ENCODE measurements at regions not wholly inside any gene's neighbourhood (a gene's known extent, or its start where the extent isn't known, plus 50 kb on each side); places are given as distances from the start of the nearest gene placed in this dataset.

DNA sequence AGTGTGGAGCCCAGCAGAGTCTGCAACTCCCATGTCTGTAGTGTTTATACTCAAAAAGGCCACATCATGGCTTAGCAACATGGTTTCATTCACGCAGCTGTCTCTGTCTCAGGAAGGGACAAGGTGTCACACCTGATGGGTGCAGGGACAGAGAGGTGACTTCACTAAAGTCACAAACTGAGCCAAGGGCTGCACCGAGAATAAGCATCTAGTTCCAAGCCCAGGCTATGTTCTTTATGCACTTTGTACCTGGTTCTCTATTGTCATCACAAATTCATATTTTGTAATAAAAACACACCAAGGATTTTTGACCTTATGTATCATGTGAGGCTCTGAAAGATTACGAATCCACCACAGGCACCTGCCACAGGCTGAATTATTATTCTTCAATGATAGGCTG lies 64.9 kb upstream of the STK32A start:
- DNase-seq = no peak

DNA sequence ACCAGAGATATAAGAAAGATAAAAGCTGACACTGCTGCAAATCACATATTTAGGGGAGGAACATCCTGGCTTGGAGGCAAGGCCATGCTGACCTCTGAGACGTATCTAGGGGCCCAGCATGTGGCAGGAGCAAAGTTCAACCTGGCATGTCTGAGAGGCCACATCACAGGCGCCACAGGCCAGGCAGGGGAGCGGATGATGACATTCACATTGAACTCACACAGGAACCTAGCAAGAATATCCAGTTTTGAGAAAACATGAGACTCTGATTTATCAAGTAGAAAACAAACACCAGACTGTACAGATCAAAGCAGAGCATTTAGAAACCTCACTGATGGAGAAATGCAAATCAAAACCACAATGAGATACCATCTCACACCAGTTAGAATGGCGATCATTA lies 64.2 kb upstream of the STK32A start:
- DNase-seq = no peak

DNA sequence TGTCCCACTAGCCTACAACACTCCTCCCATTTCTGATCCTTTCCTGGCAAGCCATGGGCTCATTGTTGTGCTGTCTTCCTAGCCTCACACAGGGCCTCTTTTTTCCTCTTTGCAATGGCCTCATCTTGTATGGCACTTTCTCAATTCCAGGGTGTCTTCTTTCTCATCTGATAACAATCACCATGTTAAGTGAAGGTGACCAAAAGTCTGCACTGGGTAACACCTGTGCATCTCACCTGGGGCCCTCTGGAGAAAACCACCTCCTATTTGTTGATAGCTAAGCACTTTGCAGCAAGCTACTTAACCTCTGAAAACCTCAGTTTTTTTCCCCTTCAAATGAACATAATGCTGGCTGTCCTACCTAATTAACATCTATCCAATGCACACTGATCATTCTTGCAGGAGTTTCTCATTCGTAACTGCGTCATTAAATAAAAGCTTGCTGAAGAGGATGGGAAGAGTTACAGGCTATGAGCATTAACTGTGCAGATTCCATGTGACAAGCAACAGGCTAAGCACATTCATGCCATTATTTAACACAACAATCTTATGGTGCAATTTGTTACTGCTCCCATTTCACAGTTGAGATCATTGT lies 60.1 kb upstream of the STK32A start:
- no peak for DNase-seq

DNA sequence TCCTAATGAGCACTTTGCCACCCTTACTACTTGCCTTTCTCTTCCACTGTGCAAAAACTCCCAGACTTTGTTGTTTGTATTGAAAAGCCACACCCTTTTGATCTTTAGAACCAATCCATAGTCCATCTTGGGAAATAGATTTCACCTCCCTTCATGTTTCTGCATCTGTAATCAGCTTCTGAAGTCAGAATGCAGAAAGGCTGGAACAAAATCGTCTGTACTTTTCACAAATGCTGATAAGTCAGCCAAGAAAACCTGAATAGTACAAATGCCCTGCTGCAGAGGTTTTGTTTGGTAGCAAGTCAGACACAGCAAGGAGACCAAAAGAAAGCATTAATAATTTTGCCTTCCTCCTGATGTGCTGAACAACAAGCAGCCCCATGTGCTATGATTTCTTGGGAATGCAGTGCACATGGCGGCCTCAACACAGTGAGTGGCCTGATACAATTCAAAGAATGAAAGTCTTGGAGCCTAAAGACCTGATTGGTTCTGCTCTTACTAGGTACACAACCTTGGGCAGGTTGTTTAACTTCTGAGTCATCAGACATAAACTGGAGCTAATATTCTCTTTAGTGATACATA lies 59.2 kb upstream of the STK32A start:
- DNase-seq = no peak

DNA sequence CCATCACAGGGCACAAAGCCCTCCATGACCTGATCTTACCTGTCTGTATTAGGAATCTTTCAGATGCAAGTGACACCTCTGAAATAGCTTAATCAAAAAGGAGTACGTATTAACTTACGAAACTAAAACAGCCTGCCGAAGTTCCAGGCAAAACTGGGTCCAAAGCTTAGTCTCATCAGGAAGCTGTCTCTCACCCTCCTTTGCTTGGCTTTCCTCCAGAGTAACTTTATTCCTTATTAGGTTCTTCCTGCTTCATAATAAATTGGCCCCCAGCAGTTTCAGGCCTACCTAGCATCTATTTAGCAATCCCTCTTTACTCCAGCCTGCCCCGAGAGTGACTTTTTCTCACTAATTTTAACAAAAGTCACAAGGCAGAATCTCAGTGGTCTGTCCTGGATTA lies 58.4 kb upstream of the STK32A start:
- no peak for DNase-seq

DNA sequence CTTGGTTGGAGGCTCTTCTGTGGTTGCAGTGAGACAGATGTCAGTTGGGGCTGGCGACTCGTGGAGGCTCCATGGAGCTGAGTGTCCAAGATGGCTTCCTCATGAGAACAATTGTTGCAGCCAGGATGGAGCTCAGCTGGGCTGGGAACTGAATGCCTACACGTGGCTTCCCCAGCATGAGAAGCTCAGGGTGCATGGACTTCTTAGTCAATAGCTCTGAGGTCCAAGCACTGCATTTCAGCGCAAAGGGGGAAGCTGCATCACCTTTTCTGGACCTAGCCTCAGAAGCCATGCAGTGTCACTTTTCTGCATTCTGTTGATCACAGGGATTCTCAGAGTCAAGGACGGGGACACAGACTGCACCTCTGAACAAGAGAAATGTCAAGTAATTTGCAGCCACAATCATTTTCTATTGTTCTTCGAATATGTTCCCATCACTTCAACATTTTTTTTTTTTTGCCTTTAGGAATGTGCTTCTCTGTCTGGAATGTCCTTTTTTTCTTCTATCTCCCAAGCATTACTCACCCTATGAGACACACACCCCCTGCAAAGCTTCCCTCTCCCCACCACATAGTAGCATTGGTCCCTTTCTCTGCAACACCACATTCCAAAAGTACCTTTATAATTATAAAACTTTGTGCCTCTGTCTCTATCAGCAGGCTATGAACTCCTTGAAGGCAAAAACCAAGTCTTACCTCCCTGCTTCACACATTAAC lies 57.5 kb upstream of the STK32A start:
- no peak for DNase-seq

DNA sequence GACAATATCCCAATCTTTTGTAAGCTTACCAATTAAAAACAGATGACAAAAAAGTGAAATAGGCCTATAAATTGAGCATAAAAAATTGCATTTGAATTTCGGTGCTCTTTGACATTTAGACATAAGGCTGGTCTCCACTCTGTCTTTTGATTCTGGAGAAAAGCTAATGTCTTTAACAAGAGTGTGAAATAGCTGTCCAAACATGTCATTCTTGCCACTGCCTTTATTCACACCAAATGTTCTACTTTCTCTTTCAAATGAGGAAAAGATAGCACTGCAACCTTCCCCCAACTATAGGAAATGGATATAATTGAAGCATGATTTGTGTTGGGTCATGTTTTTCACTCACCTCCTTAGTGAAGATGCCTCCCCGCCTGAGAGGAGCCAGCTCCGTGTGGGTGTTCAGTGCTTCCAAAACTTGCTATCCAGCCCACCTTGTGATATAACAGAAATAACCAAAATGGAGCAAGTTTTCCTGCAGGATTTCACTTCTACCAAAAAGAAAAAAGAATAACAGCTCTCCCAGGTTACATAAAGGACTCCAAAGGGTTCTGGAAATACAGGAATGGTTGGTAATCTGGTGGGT lies 55.2 kb upstream of the STK32A start:
- no peak for DNase-seq

DNA sequence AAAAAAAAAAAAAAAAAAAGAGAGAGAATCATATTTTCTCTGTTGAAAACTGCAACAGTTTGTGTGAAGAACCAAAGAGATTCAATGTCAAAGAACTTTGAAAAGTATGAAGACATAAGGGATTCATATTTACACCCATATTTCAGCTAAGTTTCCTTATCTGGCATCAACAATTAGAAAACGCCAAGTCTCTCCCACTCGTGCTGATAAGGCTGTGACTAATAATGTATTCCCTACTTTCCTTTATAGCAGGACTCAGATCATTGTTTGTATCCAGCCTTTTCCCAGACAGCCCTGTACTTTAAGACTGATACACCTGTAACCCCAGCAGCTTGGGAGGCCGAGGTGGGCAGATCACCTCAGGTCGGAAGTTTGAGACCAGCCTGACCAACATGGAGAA lies 54.1 kb upstream of the STK32A start:
- DNase-seq = no peak
